ENCODE measurements at regions not wholly inside any gene's neighbourhood (a gene's known extent, or its start where the extent isn't known, plus 50 kb on each side); places are given as distances from the start of the nearest gene placed in this dataset.

- DNase-seq (peak in 1 of 2 donors; percentile 2), FAIRE-seq (no peak)
- H3K9me3 ChIP-seq (ENCODE audit: control insufficient read depth in 2 of 2, insufficient read depth in 1 of 2, low read depth in 1 of 2, low read length in 1 of 2): peaks cover 0 to 3% of the 10 kb centered on the region in 2 donors
- no peak overlapping the region for H3K27ac ChIP-seq (ENCODE audit: low read depth in 1 of 3, low read length in 2 of 3)
- H3K4me3 ChIP-seq (ENCODE audit: low read depth in 1 of 3, low read length in 3 of 3): no peak overlapping the region
- 35 to 68% (median 46%) methylated on average over 2 of the region's 2 CpGs for WGBS, 3 donors
- no peaks in the 10 kb centered on the region for H3K27me3 ChIP-seq (ENCODE audit: control insufficient read depth in 3 of 3, insufficient read depth in 3 of 3, low read length in 3 of 3)
- no peaks in the 10 kb centered on the region for H3K36me3 ChIP-seq (ENCODE audit: control insufficient read depth in 3 of 3, insufficient read depth in 2 of 3, low read depth in 1 of 3, low read length in 3 of 3)
- H3K4me1 ChIP-seq (ENCODE audit: control insufficient read depth in 3 of 3, insufficient read depth in 2 of 3, low read depth in 1 of 3, low read length in 2 of 3): no peaks in the 10 kb centered on the region
Measured at GRCh38 chr3:109643590-109643989, 306.2 kb upstream of the DPPA4 start.

GRCh38 chr3:109644332-109644731 is 307.0 kb upstream of the DPPA4 start:
- WGBS, 3 donors: 85 to 95% (median 94%) methylated on average over 2 of the region's 2 CpGs
- DNase-seq (no peak), FAIRE-seq (no peak)
- Histone ChIP-seq H3K36me3 (ENCODE audit: control insufficient read depth in 3 of 3, insufficient read depth in 2 of 3, low read depth in 1 of 3, low read length in 3 of 3) (no peaks in the 10 kb centered on the region), H3K9me3 (ENCODE audit: control insufficient read depth in 2 of 2, insufficient read depth in 1 of 2, low read depth in 1 of 2, low read length in 1 of 2) (peaks cover 0 to 3% of the 10 kb centered on the region in 2 donors), H3K27ac (ENCODE audit: low read depth in 1 of 3, low read length in 2 of 3) (no peak overlapping the region), H3K4me3 (ENCODE audit: low read depth in 1 of 3, low read length in 3 of 3) (no peak overlapping the region), H3K4me1 (ENCODE audit: control insufficient read depth in 3 of 3, insufficient read depth in 2 of 3, low read depth in 1 of 3, low read length in 2 of 3) (no peaks in the 10 kb centered on the region), H3K27me3 (ENCODE audit: control insufficient read depth in 3 of 3, insufficient read depth in 3 of 3, low read length in 3 of 3) (no peaks in the 10 kb centered on the region)

- no peaks in the 10 kb centered on the region for H3K36me3 ChIP-seq (ENCODE audit: control insufficient read depth in 3 of 3, insufficient read depth in 2 of 3, low read depth in 1 of 3, low read length in 3 of 3)
- DNase-seq (no peak), FAIRE-seq (no peak)
- H3K27me3 ChIP-seq (ENCODE audit: control insufficient read depth in 3 of 3, insufficient read depth in 3 of 3, low read length in 3 of 3): no peaks in the 10 kb centered on the region
- peaks cover 0 to 3% of the 10 kb centered on the region in 2 donors for H3K9me3 ChIP-seq (ENCODE audit: control insufficient read depth in 2 of 2, insufficient read depth in 1 of 2, low read depth in 1 of 2, low read length in 1 of 2)
- no peaks in the 10 kb centered on the region for H3K4me1 ChIP-seq (ENCODE audit: control insufficient read depth in 3 of 3, insufficient read depth in 2 of 3, low read depth in 1 of 3, low read length in 2 of 3)
- no peak overlapping the region for H3K27ac ChIP-seq (ENCODE audit: low read depth in 1 of 3, low read length in 2 of 3)
- no peak overlapping the region for H3K4me3 ChIP-seq (ENCODE audit: low read depth in 1 of 3, low read length in 3 of 3)
- WGBS, 3 donors: 49 to 62% (median 61%) methylated on average over 3 of the region's 3 CpGs
Measured at GRCh38 chr3:109644746-109645145, 307.4 kb upstream of the DPPA4 start.

GRCh38 chr3:109648027-109648426 is 310.7 kb upstream of the DPPA4 start:
- H3K27me3 ChIP-seq (ENCODE audit: control insufficient read depth in 3 of 3, insufficient read depth in 3 of 3, low read length in 3 of 3): no peaks in the 10 kb centered on the region
- no peaks in the 10 kb centered on the region for H3K36me3 ChIP-seq (ENCODE audit: control insufficient read depth in 3 of 3, insufficient read depth in 2 of 3, low read depth in 1 of 3, low read length in 3 of 3)
- peaks cover 0 to 3% of the 10 kb centered on the region in 2 donors for H3K9me3 ChIP-seq (ENCODE audit: control insufficient read depth in 2 of 2, insufficient read depth in 1 of 2, low read depth in 1 of 2, low read length in 1 of 2)
- H3K27ac ChIP-seq (ENCODE audit: low read depth in 1 of 3, low read length in 2 of 3): no peak overlapping the region
- no peaks in the 10 kb centered on the region for H3K4me1 ChIP-seq (ENCODE audit: control insufficient read depth in 3 of 3, insufficient read depth in 2 of 3, low read depth in 1 of 3, low read length in 2 of 3)
- FAIRE-seq (no peak), DNase-seq (no peak)
- 57 to 76% (median 70%) methylated on average over 6 of the region's 6 CpGs for WGBS, 3 donors
- no peak overlapping the region for H3K4me3 ChIP-seq (ENCODE audit: low read depth in 1 of 3, low read length in 3 of 3)

GRCh38 chr3:109656225-109656624 is 318.9 kb upstream of the DPPA4 start:
- Histone ChIP-seq H3K4me3 (ENCODE audit: low read depth in 1 of 3, low read length in 3 of 3) (no peak overlapping the region), H3K36me3 (ENCODE audit: control insufficient read depth in 3 of 3, insufficient read depth in 2 of 3, low read depth in 1 of 3, low read length in 3 of 3) (no peaks in the 10 kb centered on the region), H3K9me3 (ENCODE audit: control insufficient read depth in 2 of 2, insufficient read depth in 1 of 2, low read depth in 1 of 2, low read length in 1 of 2) (peaks cover 0 to 10% of the 10 kb centered on the region in 2 donors), H3K27ac (ENCODE audit: low read depth in 1 of 3, low read length in 2 of 3) (no peak overlapping the region), H3K4me1 (ENCODE audit: control insufficient read depth in 3 of 3, insufficient read depth in 2 of 3, low read depth in 1 of 3, low read length in 2 of 3) (no peaks in the 10 kb centered on the region), H3K27me3 (ENCODE audit: control insufficient read depth in 3 of 3, insufficient read depth in 3 of 3, low read length in 3 of 3) (no peaks in the 10 kb centered on the region)
- DNase-seq (no peak), FAIRE-seq (no peak)

GRCh38 chr3:109678600-109678999 is 341.3 kb upstream of the DPPA4 start:
- no peaks in the 10 kb centered on the region for H3K36me3 ChIP-seq (ENCODE audit: control insufficient read depth in 3 of 3, insufficient read depth in 2 of 3, low read depth in 1 of 3, low read length in 3 of 3)
- no peaks in the 10 kb centered on the region for H3K9me3 ChIP-seq (ENCODE audit: control insufficient read depth in 2 of 2, insufficient read depth in 1 of 2, low read depth in 1 of 2, low read length in 1 of 2)
- FAIRE-seq (no peak), DNase-seq (peak in 1 of 2 donors; percentile 26)
- H3K4me1 ChIP-seq (ENCODE audit: control insufficient read depth in 3 of 3, insufficient read depth in 2 of 3, low read depth in 1 of 3, low read length in 2 of 3): no peaks in the 10 kb centered on the region
- H3K27me3 ChIP-seq (ENCODE audit: control insufficient read depth in 3 of 3, insufficient read depth in 3 of 3, low read length in 3 of 3): no peaks in the 10 kb centered on the region
- H3K4me3 ChIP-seq (ENCODE audit: low read depth in 1 of 3, low read length in 3 of 3): no peak overlapping the region
- H3K27ac ChIP-seq (ENCODE audit: low read depth in 1 of 3, low read length in 2 of 3): no peak overlapping the region

- WGBS, 3 donors: 66 to 76% (median 73%) methylated on average over 4 of the region's 4 CpGs
- FAIRE-seq (no peak), DNase-seq (no peak)
- H3K27ac ChIP-seq (ENCODE audit: low read depth in 1 of 3, low read length in 2 of 3): no peak overlapping the region
- no peaks in the 10 kb centered on the region for H3K4me1 ChIP-seq (ENCODE audit: control insufficient read depth in 3 of 3, insufficient read depth in 2 of 3, low read depth in 1 of 3, low read length in 2 of 3)
- H3K4me3 ChIP-seq (ENCODE audit: low read depth in 1 of 3, low read length in 3 of 3): no peak overlapping the region
- H3K27me3 ChIP-seq (ENCODE audit: control insufficient read depth in 3 of 3, insufficient read depth in 3 of 3, low read length in 3 of 3): no peaks in the 10 kb centered on the region
- no peaks in the 10 kb centered on the region for H3K36me3 ChIP-seq (ENCODE audit: control insufficient read depth in 3 of 3, insufficient read depth in 2 of 3, low read depth in 1 of 3, low read length in 3 of 3)
- H3K9me3 ChIP-seq (ENCODE audit: control insufficient read depth in 2 of 2, insufficient read depth in 1 of 2, low read depth in 1 of 2, low read length in 1 of 2): no peaks in the 10 kb centered on the region
Measured at GRCh38 chr3:109679664-109680063, 342.3 kb upstream of the DPPA4 start.

- Histone ChIP-seq H3K27me3 (ENCODE audit: control insufficient read depth in 3 of 3, insufficient read depth in 3 of 3, low read length in 3 of 3) (no peaks in the 10 kb centered on the region), H3K4me1 (ENCODE audit: control insufficient read depth in 3 of 3, insufficient read depth in 2 of 3, low read depth in 1 of 3, low read length in 2 of 3) (no peaks in the 10 kb centered on the region), H3K36me3 (ENCODE audit: control insufficient read depth in 3 of 3, insufficient read depth in 2 of 3, low read depth in 1 of 3, low read length in 3 of 3) (no peaks in the 10 kb centered on the region), H3K9me3 (ENCODE audit: control insufficient read depth in 2 of 2, insufficient read depth in 1 of 2, low read depth in 1 of 2, low read length in 1 of 2) (peaks cover 0 to 5% of the 10 kb centered on the region in 2 donors), H3K4me3 (ENCODE audit: low read depth in 1 of 3, low read length in 3 of 3) (no peak overlapping the region), H3K27ac (ENCODE audit: low read depth in 1 of 3, low read length in 2 of 3) (no peak overlapping the region)
- no peak for FAIRE-seq
- no peak for DNase-seq
Measured at GRCh38 chr3:109683746-109684145, 346.4 kb upstream of the DPPA4 start.

Data from small intestine (tissue), 7 donors.